H1 (cell line): ENCODE measurements at regions not wholly inside any gene's neighbourhood (a gene's known extent, or its start where the extent isn't known, plus 50 kb on each side); places are given as distances from the start of the nearest gene placed in this dataset.

Experiments
- CTCF ChIA-PET: fragments of 300-600 bp; sonication (Branson Sonifier 250); formaldehyde crosslinking; loops from one replicate; lab custom pipeline; 2021; ENCODE audit not compliant: partially characterized antibody; lab: Charles Lee
- POLR2A ChIA-PET: fragments of 300-600 bp; sonication (Branson Sonifier 250); formaldehyde crosslinking; loops from one replicate; lab custom pipeline; 2021; ENCODE audit warnings: inconsistent platforms; ENCODE audit not compliant: partially characterized antibody; lab: Charles Lee
- DNase-seq, 2 experiments: peaks; one replicate each; pipeline versions ENCODE4 v3.0.0 to v3.0.0-alpha.2; 2010 to 2022; ENCODE audit warnings: low spot score in 2 of 2, low read depth in 1 of 2, mixed read lengths in 1 of 2
- FAIRE-seq: peaks from 2 replicates; lab custom pipeline; 2011; peaks lifted over from hg19 to GRCh38; lab: Jason Lieb, UNC
- H2AFZ ChIP-seq: 2 replicates; pipeline ENCODE4 v1.8.1; 2012; ENCODE audit warnings: low read length, inconsistent platforms
- H2AK5ac ChIP-seq: 2 replicates; pipeline ENCODE4 v1.6.1; 2013; ENCODE audit warnings: low read depth, low read length
- H2BK120ac ChIP-seq: replicated peaks from 2 replicates; pipeline ENCODE3; 2013; ENCODE audit warnings: low read depth, low read length, inconsistent platforms
- H2BK12ac ChIP-seq: 2 replicates; pipeline ENCODE4 v1.6.1; 2013; ENCODE audit warnings: low read depth, low read length
- H2BK15ac ChIP-seq: 2 replicates; pipeline ENCODE4 v1.6.1; 2013; ENCODE audit warnings: low read length
- H2BK20ac ChIP-seq: 2 replicates; pipeline ENCODE4 v1.6.1; 2013; ENCODE audit warnings: low read length
- H2BK5ac ChIP-seq: 2 replicates; pipeline ENCODE4 v1.6.1; 2013; ENCODE audit warnings: low read depth, low read length
- H3K14ac ChIP-seq: 2 replicates; pipeline ENCODE4 v1.6.1; 2013; ENCODE audit warnings: inconsistent platforms; ENCODE audit not compliant: insufficient read length
- H3K18ac ChIP-seq: 2 replicates; pipeline ENCODE4 v1.6.1; 2013; ENCODE audit warnings: low read length; ENCODE audit errors: extremely low read depth
- H3K23ac ChIP-seq: 2 replicates; pipeline ENCODE4 v1.6.1; 2013; ENCODE audit warnings: inconsistent platforms; ENCODE audit not compliant: insufficient read length
- H3K23me2 ChIP-seq: 2 replicates; pipeline ENCODE4 v1.6.1; 2013; ENCODE audit warnings: low read depth, low read length
- H3K27ac ChIP-seq: 2 replicates; pipeline ENCODE4 v1.6.1; 2011; ENCODE audit warnings: low read depth, low read length, inconsistent platforms
- H3K27me3 ChIP-seq, 4 experiments: replicated peaks in 1 of 4; 1 replicate in 1 of 4; 2 replicates in 3 of 4; pipeline versions ENCODE4 v1.6.1 to v1.8.1; 2011 to 2013; ENCODE audit warnings: low read length in 3 of 4, mild to moderate bottlenecking in 3 of 4, inconsistent platforms in 2 of 4, mixed read lengths in 2 of 4, moderate library complexity in 1 of 4; ENCODE audit not compliant: control insufficient read depth in 3 of 4, insufficient read depth in 3 of 4; ENCODE audit errors: extremely low read depth in 1 of 4
- H3K36me3 ChIP-seq, 4 experiments: 2 replicates each; pipeline versions ENCODE4 v1.6.1 to v1.8.1; 2011 to 2013; ENCODE audit warnings: mild to moderate bottlenecking in 4 of 4, low read length in 3 of 4, moderate library complexity in 2 of 4, control low read depth in 1 of 4, inconsistent platforms in 1 of 4; ENCODE audit not compliant: insufficient read depth in 4 of 4, control insufficient read depth in 2 of 4
- H3K4ac ChIP-seq: replicated peaks from 2 replicates; pipeline ENCODE3; 2013; ENCODE audit warnings: low read length, low read depth, mixed read lengths, inconsistent platforms; ENCODE audit not compliant: insufficient read length
- H3K4me1 ChIP-seq, 4 experiments: replicated peaks in 1 of 4; 1 replicate in 1 of 4; 2 replicates in 3 of 4; pipeline versions ENCODE4 v1.6.1 to v1.8.1; 2011 to 2013; ENCODE audit warnings: low read length in 3 of 4, inconsistent platforms in 2 of 4, mixed read lengths in 1 of 4; ENCODE audit not compliant: insufficient read depth in 4 of 4, control insufficient read depth in 3 of 4
- H3K4me2 ChIP-seq, 2 experiments: 2 replicates each; pipeline versions ENCODE4 v1.6.1 to v1.8.1; 2011 to 2013; ENCODE audit warnings: low read depth in 2 of 2, low read length in 2 of 2, control low read depth in 1 of 2, inconsistent platforms in 1 of 2, mild to moderate bottlenecking in 1 of 2; ENCODE audit not compliant: insufficient read depth in 1 of 2
- H3K4me3 ChIP-seq, 4 experiments: fragments of 200-600, 300-600 bp in 1 of 4; sonication (generic), shearing (Covaris generic), sonication (Bioruptor Twin) in 1 of 4; 2 replicates each; pipeline versions ENCODE4 v1.5.1 to v1.8.1; 2011 to 2016; ENCODE audit warnings: low read length in 4 of 4, low read depth in 3 of 4, control low read depth in 2 of 4, inconsistent platforms in 2 of 4, mild to moderate bottlenecking in 2 of 4, mixed read lengths in 1 of 4, moderate library complexity in 1 of 4; ENCODE audit not compliant: insufficient read depth in 2 of 4; ENCODE audit errors: extremely low read depth in 1 of 4
- H3K56ac ChIP-seq: replicated peaks from 2 replicates; pipeline ENCODE3; 2013; ENCODE audit warnings: low read depth, mild to moderate bottlenecking, mixed read lengths, low read length, inconsistent platforms; ENCODE audit not compliant: insufficient read length
- H3K79me1 ChIP-seq: 2 replicates; pipeline ENCODE4 v1.6.1; 2013; ENCODE audit warnings: low read depth, low read length, control low read depth
- H3K79me2 ChIP-seq, 2 experiments: 2 replicates each; pipeline versions ENCODE4 v1.6.1 to v1.8.1; 2012 to 2013; ENCODE audit warnings: low read length in 2 of 2, mild to moderate bottlenecking in 2 of 2, inconsistent platforms in 1 of 2; ENCODE audit not compliant: insufficient read depth in 2 of 2, control insufficient read depth in 1 of 2
- H3K9ac ChIP-seq, 4 experiments: replicated peaks in 1 of 4; 1 replicate in 1 of 4; 2 replicates in 3 of 4; pipeline versions ENCODE4 v1.6.1 to v1.8.1; 2011 to 2013; ENCODE audit warnings: low read depth in 3 of 4, low read length in 3 of 4, control low read depth in 2 of 4, mild to moderate bottlenecking in 2 of 4, moderate library complexity in 2 of 4, inconsistent platforms in 1 of 4; ENCODE audit errors: extremely low read depth in 1 of 4
- H3K9me3 ChIP-seq, 2 experiments: 2 replicates each; pipeline versions ENCODE4 v1.6.1 to v1.8.1; 2012 to 2013; ENCODE audit warnings: mild to moderate bottlenecking in 2 of 2, moderate library complexity in 2 of 2, control low read depth in 1 of 2, inconsistent platforms in 1 of 2, low read depth in 1 of 2, low read length in 1 of 2, mixed read lengths in 1 of 2; ENCODE audit not compliant: insufficient read depth in 2 of 2
- H4K20me1 ChIP-seq, 2 experiments: replicated peaks in 1 of 2; 2 replicates each; pipeline versions ENCODE3 to v1.8.1; 2011 to 2013; ENCODE audit warnings: inconsistent platforms in 2 of 2, low read length in 2 of 2, mild to moderate bottlenecking in 1 of 2; ENCODE audit not compliant: insufficient read depth in 2 of 2, control insufficient read depth in 1 of 2
- H4K5ac ChIP-seq: 2 replicates; pipeline ENCODE4 v1.6.1; 2013; ENCODE audit warnings: low read length, low read depth, mixed read lengths, inconsistent platforms; ENCODE audit not compliant: insufficient read length
- H4K8ac ChIP-seq: 2 replicates; pipeline ENCODE4 v1.8.0; 2013; ENCODE audit warnings: mild to moderate bottlenecking, moderate library complexity, low read length, inconsistent platforms; ENCODE audit not compliant: insufficient read depth; ENCODE audit errors: extremely low read depth
- H4K91ac ChIP-seq: replicated peaks from 2 replicates; pipeline ENCODE3; 2013; ENCODE audit warnings: low read length, mixed read lengths, inconsistent platforms; ENCODE audit not compliant: insufficient read length
- NANOG ChIP-seq: IDR thresholded peaks from 2 replicates; pipeline ENCODE4 v1.6.1; 2011; ENCODE audit warnings: low read length, low read depth, mild to moderate bottlenecking, inconsistent platforms; ENCODE audit not compliant: insufficient read depth, poor library complexity, severe bottlenecking
- TAF7 ChIP-seq: optimal IDR thresholded peaks from 2 replicates; pipeline ENCODE3; 2011; ENCODE audit warnings: low read depth, mild to moderate bottlenecking, inconsistent platforms, low read length, moderate library complexity, borderline replicate concordance
- WGBS, 2 experiments: shearing (Covaris generic) in 1 of 2; methylation state at CpG; one replicate each; pipeline versions ENCODE4 v1.1.6 to v1.1.7; 2013 to 2015; ENCODE audit warnings: low lambda C conversion rate in 2 of 2, mixed read lengths in 2 of 2, inconsistent platforms in 1 of 2, low coverage in 1 of 2, missing lambda C conversion rate in 1 of 2; ENCODE audit not compliant: insufficient replicate concordance in 2 of 2, insufficient coverage in 1 of 2, insufficient read length in 1 of 2; ENCODE audit errors: extremely low coverage in 1 of 2, missing lambda C conversion rate in 1 of 2; 5-methylcytosine and 5-hydroxymethylcytosine counted together

DNA sequence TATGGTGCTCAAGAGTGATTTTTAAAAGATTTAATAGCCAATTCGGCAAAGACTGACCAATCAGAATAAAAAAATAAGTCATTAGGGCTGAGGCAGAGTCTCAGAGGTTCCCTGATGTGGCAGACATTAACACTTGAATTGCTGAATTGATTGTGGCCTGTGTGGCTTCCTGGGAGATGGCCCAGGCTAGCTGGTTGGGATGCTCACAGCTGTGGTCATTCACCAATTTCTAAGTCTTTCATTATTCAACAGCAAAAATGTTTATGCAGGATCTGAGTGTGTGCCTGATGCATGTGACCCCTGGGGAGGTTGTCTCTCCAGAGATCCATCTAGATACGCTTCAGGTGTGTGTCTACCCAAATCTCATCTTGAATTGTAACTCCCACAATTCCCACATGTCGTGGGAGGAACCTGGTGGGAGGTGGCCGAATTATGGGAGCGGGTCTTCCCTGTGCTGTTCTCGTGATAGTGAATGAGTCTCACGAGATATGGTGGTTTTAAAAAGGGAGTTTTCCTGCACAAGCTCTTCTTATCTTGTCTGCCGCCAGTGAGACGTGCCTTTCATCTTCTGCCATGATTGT lies 632.6 kb upstream of the SEMA6A start:
- Histone ChIP-seq H2BK20ac (no peak overlapping the region), H2BK12ac (no peak overlapping the region), H3K23me2 (no peaks in the 10 kb centered on the region), H4K5ac (no peak overlapping the region), H3K79me2 (no peaks in the 10 kb centered on the region), H4K20me1 (no peaks in the 10 kb centered on the region), H3K4me2 (no peak overlapping the region), H4K91ac (no peak overlapping the region), H3K27ac (no peak overlapping the region), H3K79me1 (no peaks in the 10 kb centered on the region; the same call in 1 of the 2 replicates), H3K56ac (no peak overlapping the region), H2BK5ac (no peak overlapping the region), H3K4me3 (no peak overlapping the region), H2BK15ac (no peak overlapping the region), H3K9me3 (no peaks in the 10 kb centered on the region), H3K4me1 (peaks cover 0 to 7% (median 4%) of the 10 kb centered on the region in 4 experiments; a peak in 2 of 7 replicates), H4K8ac (no peak overlapping the region), H3K9ac (no peak overlapping the region), H3K27me3 (no peaks in the 10 kb centered on the region), H2AK5ac (no peak overlapping the region), H3K18ac (no peak overlapping the region), H2AFZ (no peak overlapping the region), H3K14ac (no peak overlapping the region), H2BK120ac (no peak overlapping the region), H3K36me3 (no peaks in the 10 kb centered on the region), H3K23ac (no peak overlapping the region), H3K4ac (no peak overlapping the region)
- POLR2A ChIA-PET = no interaction called here
- 84% methylated on average over 9 of the region's 9 CpGs; no CpG with 5 or more reads in 1 of the 2 experiments for WGBS, 2 experiments
- no peak for TF ChIP-seq TAF7
- peak; percentile 46 for TF ChIP-seq NANOG
- FAIRE-seq (peak; percentile 66), DNase-seq (no peak)
- CTCF ChIA-PET = interaction anchor here (0.7 kb wide), 1 partner anchor 18 kb away, joined by 3 read pairs; no protein-coding TSS in a partner anchor
